IPS-20b (cell line): ENCODE measurements at regions not wholly inside any gene's neighbourhood (a gene's known extent, or its start where the extent isn't known, plus 50 kb on each side); places are given as distances from the start of the nearest gene placed in this dataset.

ENCODE experiments used
- H3K27ac ChIP-seq: one replicate; pipeline ENCODE4 v1.5.1; 2013; ENCODE audit warnings: low read length
- H3K27me3 ChIP-seq: 2 replicates; pipeline ENCODE4 v1.6.1; 2013; ENCODE audit warnings: mild to moderate bottlenecking, low read length, inconsistent platforms; ENCODE audit not compliant: insufficient read depth
- H3K36me3 ChIP-seq: 2 replicates; pipeline ENCODE4 v1.6.1; 2013; ENCODE audit warnings: low read depth, mild to moderate bottlenecking, inconsistent platforms, low read length, moderate library complexity; ENCODE audit not compliant: insufficient read depth
- H3K4me1 ChIP-seq: 2 replicates; pipeline ENCODE4 v1.6.1; 2013; ENCODE audit warnings: mild to moderate bottlenecking, control low read depth, inconsistent platforms, low read length, moderate library complexity; ENCODE audit not compliant: insufficient read depth
- H3K4me3 ChIP-seq: 2 replicates; pipeline ENCODE4 v1.5.1; 2013; ENCODE audit warnings: mild to moderate bottlenecking, low read length, inconsistent platforms
- H3K9ac ChIP-seq: 2 replicates; pipeline ENCODE4 v1.6.1; 2013; ENCODE audit warnings: low read depth, mild to moderate bottlenecking, inconsistent platforms, low read length, moderate library complexity
- H3K9me3 ChIP-seq: 2 replicates; pipeline ENCODE4 v1.6.1; 2013; ENCODE audit warnings: mild to moderate bottlenecking, low read depth, low read length, inconsistent platforms; ENCODE audit not compliant: insufficient read depth

DNA sequence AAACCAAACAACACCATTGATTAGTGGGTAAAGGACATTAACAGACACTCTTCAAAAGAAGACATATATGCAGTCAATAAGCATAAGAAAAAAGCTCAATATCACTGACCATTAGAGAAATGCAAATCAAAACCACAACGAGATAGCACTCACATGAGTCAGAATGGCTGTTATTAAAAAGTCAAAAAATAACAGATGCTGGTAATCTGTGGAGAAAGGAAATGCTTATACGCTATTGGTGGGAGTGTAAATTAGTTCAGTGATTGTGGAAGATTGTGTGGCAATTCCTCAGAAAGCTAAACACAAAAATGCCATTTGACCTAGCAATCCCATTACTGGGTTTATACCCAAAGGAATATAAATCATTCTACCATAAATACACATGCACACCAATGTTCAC lies 182.6 kb downstream of the TRPC6 start:
- H3K27me3 ChIP-seq: no peaks in the 10 kb centered on the region
- H3K27ac ChIP-seq: no peak overlapping the region
- no peaks in the 10 kb centered on the region for H3K9me3 ChIP-seq
- H3K4me1 ChIP-seq: no peaks in the 10 kb centered on the region
- no peaks in the 10 kb centered on the region for H3K36me3 ChIP-seq
- H3K4me3 ChIP-seq: no peak overlapping the region
- no peak overlapping the region for H3K9ac ChIP-seq

DNA sequence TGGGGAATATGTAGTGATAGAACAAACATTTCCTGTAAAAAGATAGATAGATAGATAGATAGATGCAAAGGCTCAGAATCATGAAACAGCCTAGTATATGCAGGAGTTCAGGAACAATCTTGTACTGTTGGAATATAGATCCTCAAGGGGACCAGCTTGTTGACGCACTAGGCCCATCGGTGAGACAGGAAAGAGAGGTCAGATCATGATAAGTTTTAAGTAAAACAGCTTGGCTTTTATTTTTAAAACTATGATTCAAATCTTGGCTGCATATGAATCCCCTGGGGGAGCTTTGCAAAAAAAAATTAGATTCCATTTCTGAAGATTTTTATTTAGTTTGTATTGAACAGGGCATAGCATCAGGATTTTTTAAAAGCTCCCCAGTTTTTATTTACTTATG lies 185.8 kb downstream of the TRPC6 start:
- Histone ChIP-seq H3K9me3 (no peaks in the 10 kb centered on the region), H3K4me1 (no peaks in the 10 kb centered on the region), H3K4me3 (no peak overlapping the region), H3K27me3 (no peaks in the 10 kb centered on the region), H3K27ac (no peak overlapping the region), H3K9ac (no peak overlapping the region), H3K36me3 (no peaks in the 10 kb centered on the region)

DNA sequence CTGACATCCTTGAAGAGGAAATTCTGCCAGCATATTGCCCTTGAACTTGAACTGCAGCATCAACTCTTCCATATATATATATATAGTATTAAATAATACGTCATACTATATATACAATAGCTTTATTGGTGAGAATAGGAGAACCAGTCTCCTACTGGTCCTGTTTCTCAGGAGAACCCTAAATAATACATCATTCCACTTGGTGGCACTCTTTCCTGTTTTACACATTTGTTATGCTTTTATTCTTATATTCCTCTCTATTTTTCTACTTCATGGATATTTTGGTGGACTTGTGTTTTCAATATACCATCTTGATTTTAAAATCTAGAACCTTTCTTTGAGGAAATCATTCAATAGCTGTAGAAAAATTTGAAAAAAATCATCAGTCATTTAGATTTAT lies 193.3 kb downstream of the TRPC6 start:
- Histone ChIP-seq H3K4me3 (no peak overlapping the region), H3K4me1 (no peaks in the 10 kb centered on the region), H3K9me3 (no peaks in the 10 kb centered on the region), H3K9ac (no peak overlapping the region), H3K27me3 (no peaks in the 10 kb centered on the region), H3K36me3 (no peaks in the 10 kb centered on the region), H3K27ac (no peak overlapping the region)

DNA sequence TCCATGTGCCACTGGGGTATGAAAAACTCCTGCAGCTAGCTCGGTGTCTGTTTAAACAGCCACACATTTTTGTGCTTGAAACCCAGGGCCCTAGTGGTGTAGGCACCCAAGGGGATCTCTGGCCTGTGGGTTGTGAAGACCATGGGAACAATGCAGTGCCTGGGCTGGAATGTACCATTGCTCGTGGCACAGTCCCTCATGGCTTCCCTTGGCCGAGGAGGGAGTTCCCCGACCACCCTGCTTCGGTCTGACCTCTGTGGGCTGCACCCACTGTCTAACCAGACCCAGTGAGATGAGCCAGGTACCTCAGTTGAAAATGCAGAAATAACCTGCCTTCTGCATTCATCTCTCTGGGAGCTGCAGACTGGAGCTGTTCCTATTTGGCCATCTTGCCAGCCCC lies 214.0 kb downstream of the TRPC6 start:
- Histone ChIP-seq H3K9me3 (no peaks in the 10 kb centered on the region), H3K27me3 (no peaks in the 10 kb centered on the region), H3K36me3 (no peaks in the 10 kb centered on the region), H3K9ac (no peak overlapping the region), H3K4me1 (no peaks in the 10 kb centered on the region), H3K27ac (no peak overlapping the region), H3K4me3 (no peak overlapping the region)

DNA sequence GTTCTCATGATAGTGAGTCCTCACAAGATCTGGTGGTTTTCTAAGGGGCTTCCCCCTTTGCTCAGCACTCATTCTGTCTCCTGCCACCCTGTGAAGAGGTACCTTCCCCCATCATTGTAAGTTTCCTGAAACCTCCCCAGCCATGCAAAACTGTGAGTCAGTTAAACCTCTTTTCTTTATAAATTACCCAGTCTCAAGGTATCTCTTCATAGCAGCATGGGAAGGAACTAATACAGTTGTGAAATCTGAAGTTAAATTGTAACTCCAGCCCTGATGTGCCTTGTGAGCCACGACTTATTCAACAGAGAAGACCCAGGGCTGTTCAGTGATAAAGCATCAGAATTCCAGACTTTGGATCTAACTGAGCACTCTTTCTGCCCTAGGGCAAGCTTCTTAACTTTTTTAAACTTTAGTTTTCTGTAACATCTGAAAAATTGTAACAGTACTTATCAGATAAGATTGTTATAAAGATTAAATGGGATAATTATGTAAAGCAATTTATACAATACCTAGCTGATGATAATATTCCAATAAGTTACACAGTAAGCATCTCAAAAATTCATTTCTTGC lies 220.0 kb downstream of the TRPC6 start:
- H3K9me3 ChIP-seq: no peaks in the 10 kb centered on the region
- no peaks in the 10 kb centered on the region for H3K36me3 ChIP-seq
- H3K27me3 ChIP-seq: no peaks in the 10 kb centered on the region
- no peaks in the 10 kb centered on the region for H3K4me1 ChIP-seq
- no peak overlapping the region for H3K27ac ChIP-seq
- H3K4me3 ChIP-seq: no peak overlapping the region
- H3K9ac ChIP-seq: no peak overlapping the region

DNA sequence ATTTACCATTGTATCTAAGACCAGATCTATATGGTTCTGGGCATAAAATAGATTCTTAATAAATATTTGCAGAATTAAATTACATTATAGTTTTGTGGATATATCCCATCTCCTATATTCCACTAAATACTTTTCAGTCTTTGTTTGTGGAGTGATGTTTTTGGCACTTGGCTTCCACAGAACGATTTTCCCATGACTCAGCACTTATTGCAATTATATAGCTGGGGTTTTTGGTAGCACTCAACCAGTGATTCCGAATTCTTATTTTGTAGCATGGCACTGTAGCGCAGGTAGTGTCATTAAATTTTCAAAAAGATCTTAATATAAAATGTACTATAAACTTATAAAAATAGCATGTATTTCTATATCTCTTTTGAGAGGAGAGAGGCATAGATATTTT lies 221.2 kb downstream of the TRPC6 start:
- no peak overlapping the region for H3K27ac ChIP-seq
- no peaks in the 10 kb centered on the region for H3K4me1 ChIP-seq
- no peaks in the 10 kb centered on the region for H3K27me3 ChIP-seq
- no peak overlapping the region for H3K9ac ChIP-seq
- no peaks in the 10 kb centered on the region for H3K36me3 ChIP-seq
- no peak overlapping the region for H3K4me3 ChIP-seq
- H3K9me3 ChIP-seq: no peaks in the 10 kb centered on the region

DNA sequence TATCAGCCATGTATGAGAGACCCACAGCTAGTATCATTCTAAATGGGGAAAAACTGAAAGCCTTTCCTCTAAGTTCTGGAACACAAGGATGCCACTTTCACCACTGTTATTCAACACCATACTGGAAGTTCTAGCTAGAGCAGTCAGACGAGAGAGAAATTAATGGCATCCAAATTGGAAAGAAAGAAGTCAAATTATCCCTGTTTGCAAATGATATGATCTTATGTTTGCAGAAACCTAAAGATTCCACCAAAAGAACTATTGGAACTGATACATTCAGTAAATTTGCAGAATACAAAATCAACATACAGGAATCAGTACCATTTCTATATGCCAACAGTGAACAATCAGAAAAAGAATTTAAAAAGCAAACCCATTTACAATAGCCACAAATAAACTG lies 226.0 kb downstream of the TRPC6 start:
- no peak overlapping the region for H3K4me3 ChIP-seq
- no peak overlapping the region for H3K9ac ChIP-seq
- no peaks in the 10 kb centered on the region for H3K4me1 ChIP-seq
- no peak overlapping the region for H3K27ac ChIP-seq
- H3K9me3 ChIP-seq: no peaks in the 10 kb centered on the region
- H3K27me3 ChIP-seq: no peaks in the 10 kb centered on the region
- no peaks in the 10 kb centered on the region for H3K36me3 ChIP-seq

DNA sequence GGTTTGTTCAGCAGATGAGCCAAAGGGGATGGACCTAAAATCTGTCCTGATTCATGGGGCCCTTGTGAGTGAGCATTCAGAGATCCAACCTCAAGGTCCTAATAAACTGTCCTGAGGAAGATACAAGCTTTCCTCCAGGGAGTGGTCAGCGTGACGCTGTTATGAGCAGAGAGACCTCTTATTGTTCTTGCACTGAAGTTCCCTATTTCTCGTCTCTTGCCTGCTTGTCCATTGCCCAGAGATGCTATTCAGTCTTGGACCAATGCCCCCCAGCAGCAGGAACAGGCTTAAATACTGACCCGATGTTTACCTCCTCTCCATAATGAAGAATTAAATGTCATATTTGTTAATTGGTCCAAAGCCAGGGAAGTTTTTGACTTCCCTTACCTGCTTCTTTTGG lies 225.2 kb upstream of the PGR start:
- no peak overlapping the region for H3K9ac ChIP-seq
- no peaks in the 10 kb centered on the region for H3K27me3 ChIP-seq
- no peak overlapping the region for H3K4me3 ChIP-seq

DNA sequence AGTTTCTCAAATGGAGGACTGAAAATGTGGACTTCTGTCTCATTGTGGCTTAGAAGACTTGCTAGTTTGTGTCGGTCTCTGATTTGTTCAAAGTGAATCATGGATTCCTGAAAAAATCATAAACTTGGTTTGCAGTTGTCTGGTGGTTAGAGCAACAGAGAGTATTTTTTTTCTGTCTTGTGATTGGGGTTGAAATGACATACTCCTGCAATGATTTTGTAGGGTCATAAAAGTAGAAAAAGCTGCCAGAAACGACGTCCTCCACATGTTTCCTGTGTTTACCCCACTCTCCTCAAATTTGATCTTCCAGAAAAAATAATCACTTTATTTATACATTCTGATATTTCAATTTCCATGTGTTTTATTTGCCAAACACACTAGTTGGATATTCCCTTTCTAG lies 219.2 kb upstream of the PGR start:
- no peaks in the 10 kb centered on the region for H3K36me3 ChIP-seq
- no peaks in the 10 kb centered on the region for H3K27me3 ChIP-seq
- no peak overlapping the region for H3K4me3 ChIP-seq
- H3K9ac ChIP-seq: no peak overlapping the region
- no peaks in the 10 kb centered on the region for H3K4me1 ChIP-seq
- no peak overlapping the region for H3K27ac ChIP-seq
- no peaks in the 10 kb centered on the region for H3K9me3 ChIP-seq

More for the DNA sequence above, 225.2 kb upstream of the PGR start:
- H3K36me3 ChIP-seq: no peaks in the 10 kb centered on the region
- H3K9me3 ChIP-seq: no peaks in the 10 kb centered on the region
- no peaks in the 10 kb centered on the region for H3K4me1 ChIP-seq
- H3K27ac ChIP-seq: no peak overlapping the region

DNA sequence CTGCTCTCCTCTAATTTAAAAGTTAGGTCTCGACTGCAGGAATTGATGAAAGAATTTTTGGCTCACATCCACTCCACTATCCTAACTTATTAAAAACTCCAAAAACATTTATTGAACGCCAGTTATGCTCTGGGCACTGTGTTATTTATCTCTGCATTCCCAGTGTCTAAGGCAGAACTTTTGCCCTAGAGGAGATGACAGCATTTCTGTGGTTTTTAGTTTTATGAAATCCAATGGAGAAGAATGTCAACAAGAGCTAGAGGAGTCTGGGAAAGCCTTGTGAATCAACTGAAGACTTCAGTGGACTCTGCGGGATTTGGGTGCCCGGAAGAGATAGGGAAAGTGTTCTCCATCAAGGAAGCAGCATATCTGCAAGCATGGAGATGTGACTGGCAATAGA lies 217.0 kb upstream of the PGR start:
- H3K9me3 ChIP-seq: no peaks in the 10 kb centered on the region
- H3K36me3 ChIP-seq: no peaks in the 10 kb centered on the region
- no peak overlapping the region for H3K4me3 ChIP-seq
- H3K9ac ChIP-seq: no peak overlapping the region
- no peaks in the 10 kb centered on the region for H3K4me1 ChIP-seq
- no peak overlapping the region for H3K27ac ChIP-seq
- H3K27me3 ChIP-seq: no peaks in the 10 kb centered on the region

DNA sequence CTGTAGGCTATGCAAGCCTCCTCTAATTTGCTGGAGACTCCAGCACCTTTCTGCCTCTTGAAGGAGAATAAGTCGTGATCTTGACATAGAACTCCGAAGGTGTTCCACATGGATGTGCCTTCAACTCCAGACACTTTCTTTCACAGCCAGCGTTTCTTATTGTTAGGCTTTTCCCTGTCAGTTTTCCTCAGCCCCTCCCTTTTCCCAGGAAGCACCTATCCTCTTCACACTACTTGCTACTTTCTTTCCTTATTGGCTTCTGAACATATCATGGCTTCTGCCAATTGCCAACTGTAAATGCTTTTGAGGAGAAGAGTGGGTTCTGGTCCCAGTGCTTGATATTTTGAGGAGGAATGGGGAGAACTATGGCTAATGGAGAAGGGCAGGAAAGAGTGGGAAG lies 216.3 kb upstream of the PGR start:
- no peak overlapping the region for H3K4me3 ChIP-seq
- H3K4me1 ChIP-seq: no peaks in the 10 kb centered on the region
- no peaks in the 10 kb centered on the region for H3K9me3 ChIP-seq
- no peaks in the 10 kb centered on the region for H3K36me3 ChIP-seq
- no peak overlapping the region for H3K9ac ChIP-seq
- no peak overlapping the region for H3K27ac ChIP-seq
- no peaks in the 10 kb centered on the region for H3K27me3 ChIP-seq

DNA sequence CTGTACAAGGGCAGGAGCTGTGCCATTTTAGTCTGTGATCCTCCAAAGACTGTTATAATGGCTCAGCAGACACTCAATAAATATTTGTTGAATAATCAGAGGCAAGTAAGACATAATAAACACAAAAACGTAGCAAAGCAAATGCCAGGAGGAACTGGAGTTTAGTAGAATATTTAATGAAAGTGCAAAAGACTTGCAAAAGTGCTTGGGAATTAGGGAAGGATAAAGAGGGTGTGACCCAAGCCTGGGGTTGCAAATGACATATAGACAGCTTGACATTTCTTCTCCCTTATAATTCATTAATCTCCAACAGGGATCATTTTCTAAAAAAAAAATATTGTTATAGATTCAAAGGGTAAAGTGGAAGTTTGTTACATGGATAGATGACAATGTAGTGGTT lies 212.7 kb upstream of the PGR start:
- no peaks in the 10 kb centered on the region for H3K27me3 ChIP-seq
- no peak overlapping the region for H3K4me3 ChIP-seq
- no peaks in the 10 kb centered on the region for H3K9me3 ChIP-seq
- no peak overlapping the region for H3K27ac ChIP-seq
- H3K4me1 ChIP-seq: no peaks in the 10 kb centered on the region; the same call in 1 of the 2 replicates
- H3K36me3 ChIP-seq: no peaks in the 10 kb centered on the region
- H3K9ac ChIP-seq: no peak overlapping the region

DNA sequence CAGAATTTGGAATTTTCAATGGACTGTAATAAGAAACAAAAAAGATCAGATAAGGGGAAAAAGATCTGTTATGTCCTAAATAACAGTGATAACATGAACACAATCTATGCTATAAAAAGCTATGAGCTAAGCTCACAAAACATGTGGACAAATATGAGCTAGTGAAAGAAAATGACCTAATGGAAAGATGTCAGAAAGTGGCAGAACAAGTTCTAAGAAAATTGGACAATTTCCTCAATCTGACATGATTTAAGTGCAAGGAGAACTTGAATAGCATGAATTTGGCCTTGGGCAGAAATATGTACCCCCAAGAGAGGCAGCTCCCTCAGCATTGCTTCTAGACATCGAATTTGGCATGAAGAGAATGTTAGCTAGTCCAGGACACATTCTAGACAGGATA lies 212.0 kb upstream of the PGR start:
- Histone ChIP-seq H3K4me3 (no peak overlapping the region), H3K27me3 (no peaks in the 10 kb centered on the region), H3K9me3 (no peaks in the 10 kb centered on the region), H3K9ac (no peak overlapping the region), H3K27ac (no peak overlapping the region), H3K36me3 (no peaks in the 10 kb centered on the region), H3K4me1 (peaks cover 7% of the 10 kb centered on the region; the same call in 1 of the 2 replicates)
